ENCODE measurements at regions not wholly inside any gene's neighbourhood (a gene's known extent, or its start where the extent isn't known, plus 50 kb on each side); places are given as distances from the start of the nearest gene placed in this dataset.

DNA sequence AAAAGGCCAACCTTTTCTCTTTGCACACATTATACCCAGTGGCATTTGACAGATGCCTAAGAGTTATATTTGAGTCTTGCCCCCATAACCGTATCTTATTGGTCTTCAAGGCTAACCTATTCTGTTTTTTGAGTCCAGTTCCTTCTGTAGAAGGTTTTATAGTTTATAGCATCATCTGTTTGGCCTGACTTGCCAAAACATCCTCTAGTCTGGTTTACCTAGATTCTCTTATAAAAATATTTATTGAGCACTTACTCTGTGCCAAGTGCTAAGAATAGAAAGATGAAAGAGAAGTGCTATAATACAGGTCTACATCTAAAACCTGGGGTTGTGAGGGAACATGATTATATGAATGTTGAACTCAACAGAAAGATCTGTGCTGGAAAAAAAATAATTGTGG lies 55.9 kb upstream of the PIP4K2A start:
- H3K27me3 ChIP-seq (ENCODE audit: control insufficient read depth, insufficient read depth, low read length) = no peaks in the 10 kb centered on the region
- TF ChIP-seq, protein P1, sequence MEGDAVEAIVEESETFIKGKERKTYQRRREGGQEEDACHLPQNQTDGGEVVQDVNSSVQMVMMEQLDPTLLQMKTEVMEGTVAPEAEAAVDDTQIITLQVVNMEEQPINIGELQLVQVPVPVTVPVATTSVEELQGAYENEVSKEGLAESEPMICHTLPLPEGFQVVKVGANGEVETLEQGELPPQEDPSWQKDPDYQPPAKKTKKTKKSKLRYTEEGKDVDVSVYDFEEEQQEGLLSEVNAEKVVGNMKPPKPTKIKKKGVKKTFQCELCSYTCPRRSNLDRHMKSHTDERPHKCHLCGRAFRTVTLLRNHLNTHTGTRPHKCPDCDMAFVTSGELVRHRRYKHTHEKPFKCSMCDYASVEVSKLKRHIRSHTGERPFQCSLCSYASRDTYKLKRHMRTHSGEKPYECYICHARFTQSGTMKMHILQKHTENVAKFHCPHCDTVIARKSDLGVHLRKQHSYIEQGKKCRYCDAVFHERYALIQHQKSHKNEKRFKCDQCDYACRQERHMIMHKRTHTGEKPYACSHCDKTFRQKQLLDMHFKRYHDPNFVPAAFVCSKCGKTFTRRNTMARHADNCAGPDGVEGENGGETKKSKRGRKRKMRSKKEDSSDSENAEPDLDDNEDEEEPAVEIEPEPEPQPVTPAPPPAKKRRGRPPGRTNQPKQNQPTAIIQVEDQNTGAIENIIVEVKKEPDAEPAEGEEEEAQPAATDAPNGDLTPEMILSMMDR (IDR thresholded peaks at IDR 0.05) = no peak
- no peak overlapping the region for H3K4me2 ChIP-seq (ENCODE audit: low read length)

DNA sequence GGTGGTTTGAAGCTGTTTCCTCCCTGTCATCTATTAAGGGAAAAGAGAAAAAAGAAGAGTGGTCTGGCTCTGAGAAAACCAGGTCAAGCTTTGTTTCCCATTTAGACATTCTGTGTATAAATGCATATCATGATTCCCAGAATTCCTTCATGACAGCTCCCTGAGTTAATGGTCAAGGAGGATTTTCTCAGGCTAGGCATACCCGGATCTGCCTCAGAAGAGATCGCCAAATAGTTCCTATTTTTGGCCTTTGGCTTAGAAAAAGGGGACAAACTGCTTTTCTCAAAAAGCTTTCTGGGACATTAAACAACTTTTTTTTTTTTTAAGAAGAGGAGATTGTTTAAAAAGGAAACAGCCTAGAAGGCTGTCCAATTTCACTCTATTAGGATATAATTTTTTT lies 53.5 kb upstream of the PIP4K2A start:
- no peak overlapping the region for H3K4me2 ChIP-seq (ENCODE audit: low read length)
- H3K27me3 ChIP-seq (ENCODE audit: control insufficient read depth, insufficient read depth, low read length) = no peaks in the 10 kb centered on the region
- H3K9me3 ChIP-seq (ENCODE audit: control insufficient read depth, low read length) = no peaks in the 10 kb centered on the region
- no peaks in the 10 kb centered on the region for H3K4me1 ChIP-seq
- H3K27ac ChIP-seq = no peak overlapping the region
- TF ChIP-seq, protein P1 (IDR thresholded peaks at IDR 0.05) = no peak
- no peak overlapping the region for H3K4me3 ChIP-seq (ENCODE audit: low read depth, low read length)
- no peak overlapping the region for H2AFZ ChIP-seq
- no peaks in the 10 kb centered on the region for H3K36me3 ChIP-seq (ENCODE audit: control insufficient read depth, insufficient read depth, low read length)
- no peak overlapping the region for H3K9ac ChIP-seq
- no peaks in the 10 kb centered on the region for H3K79me2 ChIP-seq

More for the DNA sequence above, 55.9 kb upstream of the PIP4K2A start:
- Histone ChIP-seq H3K27ac (no peak overlapping the region), H3K79me2 (no peaks in the 10 kb centered on the region), H3K9ac (no peak overlapping the region), H3K4me1 (no peaks in the 10 kb centered on the region), H2AFZ (no peak overlapping the region), H3K36me3 (ENCODE audit: control insufficient read depth, insufficient read depth, low read length) (no peaks in the 10 kb centered on the region), H3K9me3 (ENCODE audit: control insufficient read depth, low read length) (no peaks in the 10 kb centered on the region), H3K4me3 (ENCODE audit: low read depth, low read length) (no peak overlapping the region)

DNA sequence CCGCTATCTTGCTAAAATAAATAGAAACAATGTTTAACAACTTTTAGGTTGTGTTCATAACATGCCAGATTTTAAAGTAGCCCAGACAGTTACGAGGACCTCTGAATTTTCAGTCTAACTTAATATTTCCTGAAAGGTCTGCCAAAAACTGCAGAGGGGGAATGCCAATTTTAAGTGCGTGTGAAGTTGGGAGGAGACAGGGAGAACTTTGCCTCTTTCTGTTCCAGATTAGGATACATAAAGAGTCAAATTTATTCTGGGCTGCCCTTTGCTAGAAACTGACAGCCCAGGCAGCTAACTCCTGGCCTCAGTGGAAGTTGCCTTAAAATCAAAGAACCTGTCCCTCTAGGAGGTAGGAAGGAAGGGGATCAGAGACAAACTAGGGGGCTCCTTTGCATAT lies 52.3 kb upstream of the PIP4K2A start:
- H3K9ac ChIP-seq = no peak overlapping the region
- no peaks in the 10 kb centered on the region for H3K4me1 ChIP-seq
- no peaks in the 10 kb centered on the region for H3K36me3 ChIP-seq (ENCODE audit: control insufficient read depth, insufficient read depth, low read length)
- H3K4me2 ChIP-seq (ENCODE audit: low read length) = no peak overlapping the region
- no peak overlapping the region for H2AFZ ChIP-seq
- no peaks in the 10 kb centered on the region for H3K79me2 ChIP-seq
- H3K9me3 ChIP-seq (ENCODE audit: control insufficient read depth, low read length) = no peaks in the 10 kb centered on the region
- TF ChIP-seq, protein P1 (IDR thresholded peaks at IDR 0.05) = no peak
- no peaks in the 10 kb centered on the region for H3K27me3 ChIP-seq (ENCODE audit: control insufficient read depth, insufficient read depth, low read length)
- no peak overlapping the region for H3K27ac ChIP-seq
- H3K4me3 ChIP-seq (ENCODE audit: low read depth, low read length) = no peak overlapping the region

DNA sequence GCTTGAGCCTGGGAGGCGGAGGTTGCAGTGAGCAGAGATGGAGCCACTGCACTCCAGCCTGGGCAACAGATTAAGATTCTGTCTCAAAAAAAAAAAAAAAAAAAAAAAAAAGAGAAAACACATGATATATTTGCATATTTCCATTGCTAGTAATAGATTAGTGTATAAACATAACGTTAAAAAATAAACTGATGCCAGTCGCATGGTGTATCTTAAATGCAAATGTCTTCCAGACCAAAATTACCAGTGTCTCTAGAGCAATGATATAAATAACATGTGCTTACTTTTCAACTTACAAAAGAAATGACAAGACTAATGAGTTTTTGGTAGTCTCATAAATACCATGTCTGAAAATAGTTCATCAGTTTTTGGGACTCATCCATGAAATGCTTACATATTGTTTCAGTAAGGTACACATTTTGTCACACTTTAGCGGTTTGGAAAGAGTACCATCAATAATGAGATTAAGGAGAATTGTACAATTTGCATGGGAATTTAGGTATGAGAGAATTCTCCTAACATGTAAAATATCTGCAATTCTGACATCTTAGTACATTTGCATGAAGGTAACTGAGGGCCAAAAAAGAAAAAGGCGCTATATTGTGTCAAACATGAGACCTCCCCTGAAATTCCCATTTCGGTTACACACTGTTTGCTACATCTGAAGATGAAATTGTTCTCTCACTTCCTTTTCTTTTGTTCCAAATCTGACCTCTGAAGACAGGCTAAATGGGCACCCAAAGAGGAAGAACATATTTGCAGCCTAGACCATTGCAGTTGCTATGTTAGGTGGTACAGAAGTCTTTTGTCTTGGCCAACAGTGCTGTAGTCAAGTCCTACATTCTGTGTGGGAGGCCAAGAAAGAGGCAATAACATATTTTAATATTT lies 51.5 kb upstream of the PIP4K2A start:
- no peaks in the 10 kb centered on the region for H3K4me1 ChIP-seq
- H3K79me2 ChIP-seq = no peaks in the 10 kb centered on the region
- TF ChIP-seq, protein P1 (IDR thresholded peaks at IDR 0.05) = no peak
- no peak overlapping the region for H3K4me3 ChIP-seq (ENCODE audit: low read depth, low read length)
- no peaks in the 10 kb centered on the region for H3K9me3 ChIP-seq (ENCODE audit: control insufficient read depth, low read length)
- H3K4me2 ChIP-seq (ENCODE audit: low read length) = no peak overlapping the region
- no peaks in the 10 kb centered on the region for H3K36me3 ChIP-seq (ENCODE audit: control insufficient read depth, insufficient read depth, low read length)
- H3K9ac ChIP-seq = no peak overlapping the region
- no peaks in the 10 kb centered on the region for H3K27me3 ChIP-seq (ENCODE audit: control insufficient read depth, insufficient read depth, low read length)
- H3K27ac ChIP-seq = no peak overlapping the region
- H2AFZ ChIP-seq = no peak overlapping the region

DNA sequence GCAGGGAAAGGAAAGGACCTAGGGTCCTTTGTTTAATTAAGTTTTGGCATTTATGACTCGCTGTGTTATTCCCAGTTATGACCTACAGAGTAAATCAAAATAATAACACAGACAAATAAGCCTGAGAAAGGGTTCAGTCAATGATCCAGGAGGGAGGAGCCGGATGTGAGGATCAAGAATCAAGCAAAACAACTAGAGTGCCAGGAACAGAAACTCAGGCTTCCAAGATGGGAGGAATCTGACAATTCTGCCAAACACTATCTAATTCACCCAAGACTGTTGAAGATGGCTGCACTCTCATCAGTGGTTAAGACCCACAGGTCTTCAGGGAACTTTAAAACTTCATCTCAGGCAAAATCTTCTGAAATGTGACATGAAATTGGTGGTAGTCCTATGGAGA lies 50.3 kb upstream of the PIP4K2A start:
- H2AFZ ChIP-seq = no peak overlapping the region
- no peak overlapping the region for H3K27ac ChIP-seq
- H3K9ac ChIP-seq = no peak overlapping the region
- H3K27me3 ChIP-seq (ENCODE audit: control insufficient read depth, insufficient read depth, low read length) = no peaks in the 10 kb centered on the region
- H3K4me2 ChIP-seq (ENCODE audit: low read length) = no peak overlapping the region
- H3K79me2 ChIP-seq = no peaks in the 10 kb centered on the region
- H3K4me1 ChIP-seq = no peaks in the 10 kb centered on the region
- no peak overlapping the region for H3K4me3 ChIP-seq (ENCODE audit: low read depth, low read length)
- TF ChIP-seq, protein P1 (IDR thresholded peaks at IDR 0.05) = no peak
- H3K9me3 ChIP-seq (ENCODE audit: control insufficient read depth, low read length) = no peaks in the 10 kb centered on the region
- no peaks in the 10 kb centered on the region for H3K36me3 ChIP-seq (ENCODE audit: control insufficient read depth, insufficient read depth, low read length)

Measured in parathyroid adenoma (tissue), 2 donors.